ENCODE measurements at regions not wholly inside any gene's neighbourhood (a gene's known extent, or its start where the extent isn't known, plus 50 kb on each side); places are given as distances from the start of the nearest gene placed in this dataset.

- DNase-seq, result no peak
Measured at GRCh38 chr13:47426126-47426849, 529.4 kb upstream of the HTR2A start.

- no peak for DNase-seq
Measured at GRCh38 chr13:47421525-47421924, 524.7 kb upstream of the HTR2A start.

- DNase-seq, result no peak
Measured at GRCh38 chr13:47420568-47420967, 523.7 kb upstream of the HTR2A start.

- DNase-seq, result no peak
Measured at GRCh38 chr13:47420020-47420419, 523.2 kb upstream of the HTR2A start.

GRCh38 chr13:47418206-47418920 lies 521.5 kb upstream of the HTR2A start:
- no peak for DNase-seq

- DNase-seq, result no peak
Measured at GRCh38 chr13:47417485-47417884, 520.6 kb upstream of the HTR2A start.

GRCh38 chr13:47415048-47415447 lies 518.2 kb upstream of the HTR2A start:
- DNase-seq, result no peak

- no peak for DNase-seq
Measured at GRCh38 chr13:47413526-47413925, 516.7 kb upstream of the HTR2A start.

GRCh38 chr13:47413112-47413511 lies 516.3 kb upstream of the HTR2A start:
- no peak for DNase-seq

GRCh38 chr13:47409778-47410177 lies 512.9 kb upstream of the HTR2A start:
- no peak for DNase-seq

GRCh38 chr13:47408546-47409319 lies 511.9 kb upstream of the HTR2A start:
- DNase-seq, result no peak

- DNase-seq, result no peak
Measured at GRCh38 chr13:47407808-47408207, 511.0 kb upstream of the HTR2A start.

- DNase-seq, result no peak
Measured at GRCh38 chr13:47399599-47399998, 502.7 kb upstream of the HTR2A start.

- DNase-seq, result no peak
Measured at GRCh38 chr13:47397739-47398138, 500.9 kb upstream of the HTR2A start.

- DNase-seq, result no peak
Measured at GRCh38 chr13:47396915-47397314, 500.1 kb upstream of the HTR2A start.

- no peak for DNase-seq
Measured at GRCh38 chr13:47374741-47375140, 477.9 kb upstream of the HTR2A start.

- DNase-seq, result no peak
Measured at GRCh38 chr13:47372751-47373150, 475.9 kb upstream of the HTR2A start.

GRCh38 chr13:47351798-47352197 lies 454.9 kb upstream of the HTR2A start:
- no peak for DNase-seq

- DNase-seq, result no peak
Measured at GRCh38 chr13:47350334-47351124, 453.7 kb upstream of the HTR2A start.

- DNase-seq, result no peak
Measured at GRCh38 chr13:47349211-47349610, 452.4 kb upstream of the HTR2A start.

- DNase-seq, result no peak
Measured at GRCh38 chr13:47337781-47338507, 441.1 kb upstream of the HTR2A start.
